HCT116 (cell line): ENCODE measurements at regions not wholly inside any gene's neighbourhood (a gene's known extent, or its start where the extent isn't known, plus 50 kb on each side); places are given as distances from the start of the nearest gene placed in this dataset.

Experiments
- ATAC-seq: fragments of 200-7000 bp; cut with Tn5 transposase; 2 replicates; pipeline ENCODE4 v1.9.1; 2020; ENCODE audit warnings: mild to moderate bottlenecking, moderate library complexity
- BruUV-seq: library from RNA; stranded (reverse); fragments of 400-500 nt; replicated peaks from 2 replicates; lab custom pipeline; 2021; lab: Mats Ljungman, UMichigan
- CTCF ChIA-PET: fragments of 300-600 bp; sonication (Branson Sonifier 250); formaldehyde crosslinking; loops from one replicate; lab custom pipeline; 2021; ENCODE audit warnings: antibody characterized with exemption; lab: Charles Lee
- POLR2A ChIA-PET: fragments of 300-600, 350-600 bp; sonication (Branson Sonifier 250); formaldehyde crosslinking; loops from one replicate; lab custom pipeline; 2021; ENCODE audit warnings: antibody characterized with exemption; lab: Charles Lee
- RAD21 ChIA-PET, 2 experiments: fragments of 300-600 bp; sonication (Branson Sonifier 250); formaldehyde crosslinking; loops; one replicate each; lab custom pipeline; 2023; ENCODE audit warnings: low total read pairs in 2 of 2; ENCODE audit not compliant: uncharacterized antibody in 2 of 2, unreplicated experiment in 2 of 2, low non-redundant PET in 1 of 2; lab: Charles Lee
- DNase-seq: peaks from one replicate; pipeline ENCODE4 v3.0.0-alpha.2; 2010; ENCODE audit warnings: low read depth, low spot score
- H2AFZ ChIP-seq: fragments of 200-600 bp; shearing (Covaris generic), sonication (generic); 2 replicates; pipeline ENCODE4 v1.6.1; 2017; ENCODE audit warnings: low read depth, mixed run types, mixed read lengths, antibody characterized with exemption, low read length; ENCODE audit not compliant: poor library complexity, severe bottlenecking
- H3K27ac ChIP-seq: 2 replicates; pipeline ENCODE4 v1.5.1; 2012; ENCODE audit warnings: low read depth, low read length
- H3K27me3 ChIP-seq: fragments of 200-600 bp; sonication (generic); 2 replicates; pipeline ENCODE4 v1.6.1; 2016; ENCODE audit warnings: mixed run types, low read length, mixed read lengths; ENCODE audit not compliant: insufficient read depth
- H3K36me3 ChIP-seq, 2 experiments: fragments of 200-500 bp in 1 of 2; fragments of 200-600 bp in 1 of 2; sonication (Bioruptor generic) in 1 of 2; sonication (generic) in 1 of 2; 2 replicates each; pipeline versions ENCODE4 v1.5.1 to v1.6.1; 2014 to 2016; ENCODE audit warnings: low read length in 2 of 2, inconsistent platforms in 1 of 2, mixed read lengths in 1 of 2, mixed run types in 1 of 2; ENCODE audit not compliant: insufficient read depth in 2 of 2, control insufficient read depth in 1 of 2
- H3K4me1 ChIP-seq, 2 experiments: fragments of 200-600 bp in 1 of 2; sonication (generic) in 1 of 2; 2 replicates each; pipeline versions ENCODE4 v1.5.1 to v1.6.1; 2012 to 2017; ENCODE audit warnings: low read length in 2 of 2, inconsistent platforms in 1 of 2, mild to moderate bottlenecking in 1 of 2, mixed read lengths in 1 of 2, mixed run types in 1 of 2, moderate library complexity in 1 of 2; ENCODE audit not compliant: insufficient read depth in 2 of 2, control insufficient read depth in 1 of 2
- H3K4me2 ChIP-seq: fragments of 200-600 bp; sonication (generic); 2 replicates; pipeline ENCODE4 v1.6.1; 2017; ENCODE audit warnings: mixed run types, low read length, mixed read lengths
- H3K4me3 ChIP-seq, 2 experiments: fragments of 200-600 bp in 1 of 2; sonication (generic) in 1 of 2; replicated peaks in 1 of 2; 2 replicates each; pipeline ENCODE4 v1.5.1; 2011 to 2016; ENCODE audit warnings: low read length in 2 of 2, control low read depth in 1 of 2, low read depth in 1 of 2, mild to moderate bottlenecking in 1 of 2, mixed read lengths in 1 of 2, mixed run types in 1 of 2
- H3K79me2 ChIP-seq: fragments of 200-600 bp; sonication (generic); 2 replicates; pipeline ENCODE4 v1.6.1; 2017; ENCODE audit warnings: mild to moderate bottlenecking, mixed run types, low read length, moderate library complexity, mixed read lengths; ENCODE audit not compliant: insufficient read depth
- H3K9ac ChIP-seq: fragments of 200-600 bp; sonication (generic); 2 replicates; pipeline ENCODE4 v1.6.1; 2016; ENCODE audit warnings: low read length, mixed read lengths
- H3K9me2 ChIP-seq: fragments of 200-600 bp; sonication (generic), shearing (Covaris generic); 2 replicates; pipeline ENCODE4 v1.6.1; 2017; ENCODE audit warnings: mixed run types, mild to moderate bottlenecking, moderate library complexity; ENCODE audit not compliant: insufficient read depth
- H3K9me3 ChIP-seq, 2 experiments: fragments of 200-500 bp in 1 of 2; fragments of 200-600 bp in 1 of 2; sonication (Bioruptor generic) in 1 of 2; sonication (generic) in 1 of 2; 2 replicates each; pipeline ENCODE4 v1.6.1; 2014 to 2017; ENCODE audit warnings: low read length in 2 of 2, mixed read lengths in 2 of 2, inconsistent platforms in 1 of 2, low read depth in 1 of 2, mild to moderate bottlenecking in 1 of 2, mixed run types in 1 of 2, moderate library complexity in 1 of 2; ENCODE audit not compliant: control insufficient read depth in 1 of 2, insufficient read depth in 1 of 2
- H4K20me1 ChIP-seq: fragments of 200-600 bp; sonication (generic), shearing (Covaris generic); 2 replicates; pipeline ENCODE4 v1.6.1; 2017; ENCODE audit warnings: mixed run types, mild to moderate bottlenecking, moderate library complexity; ENCODE audit not compliant: insufficient read depth
- CEBPB ChIP-seq: IDR thresholded peaks from 2 replicates; pipeline ENCODE4 v1.6.1; 2012; ENCODE audit warnings: low read depth
- ELF1 ChIP-seq: IDR thresholded peaks from 2 replicates; pipeline ENCODE4 v1.6.1; 2012; ENCODE audit warnings: low read depth, borderline replicate concordance
- EZH2 ChIP-seq: fragments of 200-600 bp; sonication (generic); IDR thresholded peaks from 2 replicates; pipeline ENCODE4 v1.6.1; 2017; ENCODE audit warnings: antibody characterized with exemption, mixed run types
- EZH2phosphoT487 ChIP-seq: fragments of 200-600 bp; IDR thresholded peaks from 2 replicates; pipeline ENCODE4 v1.6.1; 2018; ENCODE audit warnings: antibody characterized with exemption, borderline replicate concordance
- FOSL1 ChIP-seq: IDR thresholded peaks from 2 replicates; pipeline ENCODE4 v1.6.1; 2012; ENCODE audit warnings: low read depth
- JUND ChIP-seq: IDR thresholded peaks from 2 replicates; pipeline ENCODE4 v1.6.1; 2012
- POLR2A ChIP-seq: IDR thresholded peaks from 2 replicates; pipeline ENCODE4 v1.7.0; 2011; ENCODE audit warnings: borderline replicate concordance; ENCODE audit not compliant: insufficient read depth, insufficient read length; ENCODE audit errors: extremely low read depth
- POLR2AphosphoS5 ChIP-seq: IDR thresholded peaks from 2 replicates; pipeline ENCODE4 v1.6.1; 2011; ENCODE audit warnings: mild to moderate bottlenecking, low read depth, low read length, moderate library complexity
- RAD21 ChIP-seq: IDR thresholded peaks from 2 replicates; pipeline ENCODE4 v1.6.1; 2012; ENCODE audit warnings: low read depth, mild to moderate bottlenecking
- SIN3A ChIP-seq: IDR thresholded peaks from 2 replicates; pipeline ENCODE4 v1.6.1; 2012; ENCODE audit warnings: low read depth
- SP1 ChIP-seq: IDR thresholded peaks from 2 replicates; pipeline ENCODE4 v1.6.1; 2012; ENCODE audit warnings: low read depth
- YY1 ChIP-seq: IDR thresholded peaks from 2 replicates; pipeline ENCODE4 v1.6.1; 2011; ENCODE audit warnings: low read length, low read depth, moderate library complexity, mild to moderate bottlenecking; ENCODE audit not compliant: insufficient replicate concordance; ENCODE audit errors: extremely low read depth
- ZFX ChIP-seq: fragments of 450-650 bp; IDR thresholded peaks from 2 replicates; pipeline ENCODE4 v1.6.1; 2017
- ZNF274 ChIP-seq: fragments of 200-500 bp; sonication (Bioruptor generic); IDR thresholded peaks from 2 replicates; pipeline ENCODE4 v1.6.1; 2014; ENCODE audit warnings: mild to moderate bottlenecking, low read depth, low read length, inconsistent platforms
- intact Hi-C: fragments of 100-400 bp; cut with micrococcal nuclease; formaldehyde crosslinking; loops from 2 replicates; pipeline ENCODE4 v1.10.0; 2022
- TF ChIP-seq, protein P1 (sequence below), 3 experiments: fragments of 200-600 bp in 1 of 3; sonication (generic) in 1 of 3; IDR thresholded peaks in 2 of 3; conservative IDR thresholded peaks in 1 of 3; 2 replicates each; pipeline ENCODE4 v1.5.1; 2012 to 2017; ENCODE audit warnings: low read depth in 2 of 3, low read length in 2 of 3, antibody characterized with exemption in 1 of 3, borderline replicate concordance in 1 of 3, control low read depth in 1 of 3, mild to moderate bottlenecking in 1 of 3, mixed read lengths in 1 of 3, mixed run types in 1 of 3, moderate library complexity in 1 of 3; ENCODE audit not compliant: insufficient read depth in 1 of 3
- TF ChIP-seq, protein P2 (sequence below): IDR thresholded peaks from 2 replicates; pipeline ENCODE4 v1.6.1; 2012; ENCODE audit warnings: low read depth
- TF ChIP-seq, protein P3 (sequence below): IDR thresholded peaks from 2 replicates; pipeline ENCODE4 v1.6.1; 2012

DNA sequence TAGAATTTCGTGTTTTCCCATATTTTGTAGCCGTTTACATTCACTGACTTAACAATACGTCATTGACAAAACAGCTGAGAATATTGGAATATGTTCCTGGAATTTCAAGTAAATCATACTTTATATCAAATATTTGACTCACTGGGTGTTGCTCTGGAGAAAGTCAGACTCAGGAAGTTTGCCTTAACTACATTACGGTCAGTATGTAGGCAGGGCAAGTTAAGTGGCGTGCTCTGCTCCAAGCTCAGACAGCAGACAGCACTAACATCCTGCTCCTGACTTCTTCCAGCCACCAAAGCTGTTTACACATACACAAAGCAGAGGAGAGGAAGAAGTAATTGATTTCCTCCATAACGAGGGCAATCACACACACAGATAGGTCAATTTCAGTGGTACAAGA lies 414.6 kb downstream of the LRRIQ3 start:
- no peaks in the 10 kb centered on the region for H3K27me3 ChIP-seq
- RAD21 ChIA-PET: no interaction called here
- DNase-seq (no peak), ATAC-seq (no peak)
- intact Hi-C loops: no loop called here
- no peak overlapping the region for H3K9ac ChIP-seq
- no peak overlapping the region for H3K4me3 ChIP-seq
- no peaks in the 10 kb centered on the region for H3K9me2 ChIP-seq
- POLR2A ChIA-PET: no interaction called here
- no peaks in the 10 kb centered on the region for H3K36me3 ChIP-seq
- TF ChIP-seq SP1 (no peak), ZNF274 (no peak), RAD21 (no peak), POLR2A (no peak), FOSL1 (no peak), EZH2 (no peak), CEBPB (no peak), POLR2AphosphoS5 (no peak)
- H3K79me2 ChIP-seq: no peaks in the 10 kb centered on the region
- no peaks in the 10 kb centered on the region for H3K4me1 ChIP-seq
- no peak overlapping the region for H3K4me2 ChIP-seq
- BruUV-seq: no TSS peak
- H3K9me3 ChIP-seq: peaks cover 0 to 12% of the 10 kb centered on the region in 2 experiments; a peak in 3 of 4 replicates
- H4K20me1 ChIP-seq: no peaks in the 10 kb centered on the region
- no peak overlapping the region for H2AFZ ChIP-seq
- no peak overlapping the region for H3K27ac ChIP-seq
- CTCF ChIA-PET: no interaction called here

DNA sequence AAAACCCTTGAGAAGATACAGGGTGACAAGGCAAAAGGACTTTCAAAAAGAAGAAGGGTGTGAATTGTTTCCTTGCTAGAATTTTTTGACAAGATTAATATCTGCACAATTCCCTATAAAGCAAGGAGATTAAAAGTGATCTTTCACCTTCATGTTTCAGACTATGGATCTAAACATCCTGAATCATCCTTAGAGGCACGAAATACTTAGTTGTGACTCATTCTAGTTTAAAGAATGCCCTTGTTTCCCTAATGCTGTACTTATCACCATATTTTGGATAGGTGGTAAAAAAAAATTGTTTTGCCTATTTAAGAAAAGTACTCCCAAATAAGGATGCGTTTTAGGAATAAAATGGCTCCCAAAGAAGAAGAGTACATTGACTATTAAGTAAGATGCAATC lies 415.1 kb downstream of the LRRIQ3 start:
- H3K27ac ChIP-seq: no peak overlapping the region
- H3K9me2 ChIP-seq: no peaks in the 10 kb centered on the region
- BruUV-seq: no TSS peak
- TF ChIP-seq, protein P1, sequence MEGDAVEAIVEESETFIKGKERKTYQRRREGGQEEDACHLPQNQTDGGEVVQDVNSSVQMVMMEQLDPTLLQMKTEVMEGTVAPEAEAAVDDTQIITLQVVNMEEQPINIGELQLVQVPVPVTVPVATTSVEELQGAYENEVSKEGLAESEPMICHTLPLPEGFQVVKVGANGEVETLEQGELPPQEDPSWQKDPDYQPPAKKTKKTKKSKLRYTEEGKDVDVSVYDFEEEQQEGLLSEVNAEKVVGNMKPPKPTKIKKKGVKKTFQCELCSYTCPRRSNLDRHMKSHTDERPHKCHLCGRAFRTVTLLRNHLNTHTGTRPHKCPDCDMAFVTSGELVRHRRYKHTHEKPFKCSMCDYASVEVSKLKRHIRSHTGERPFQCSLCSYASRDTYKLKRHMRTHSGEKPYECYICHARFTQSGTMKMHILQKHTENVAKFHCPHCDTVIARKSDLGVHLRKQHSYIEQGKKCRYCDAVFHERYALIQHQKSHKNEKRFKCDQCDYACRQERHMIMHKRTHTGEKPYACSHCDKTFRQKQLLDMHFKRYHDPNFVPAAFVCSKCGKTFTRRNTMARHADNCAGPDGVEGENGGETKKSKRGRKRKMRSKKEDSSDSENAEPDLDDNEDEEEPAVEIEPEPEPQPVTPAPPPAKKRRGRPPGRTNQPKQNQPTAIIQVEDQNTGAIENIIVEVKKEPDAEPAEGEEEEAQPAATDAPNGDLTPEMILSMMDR (IDR thresholded peaks at IDR 0.05 in 2 of 3, conservative IDR thresholded peaks at IDR 0.05 in 1 of 3; ENCODE audit: borderline replicate concordance in 1 of 3, insufficient read depth in 1 of 3, low read depth in 2 of 3, low read length in 2 of 3): no peak
- no peak for TF ChIP-seq JUND
- TF ChIP-seq, protein P2, sequence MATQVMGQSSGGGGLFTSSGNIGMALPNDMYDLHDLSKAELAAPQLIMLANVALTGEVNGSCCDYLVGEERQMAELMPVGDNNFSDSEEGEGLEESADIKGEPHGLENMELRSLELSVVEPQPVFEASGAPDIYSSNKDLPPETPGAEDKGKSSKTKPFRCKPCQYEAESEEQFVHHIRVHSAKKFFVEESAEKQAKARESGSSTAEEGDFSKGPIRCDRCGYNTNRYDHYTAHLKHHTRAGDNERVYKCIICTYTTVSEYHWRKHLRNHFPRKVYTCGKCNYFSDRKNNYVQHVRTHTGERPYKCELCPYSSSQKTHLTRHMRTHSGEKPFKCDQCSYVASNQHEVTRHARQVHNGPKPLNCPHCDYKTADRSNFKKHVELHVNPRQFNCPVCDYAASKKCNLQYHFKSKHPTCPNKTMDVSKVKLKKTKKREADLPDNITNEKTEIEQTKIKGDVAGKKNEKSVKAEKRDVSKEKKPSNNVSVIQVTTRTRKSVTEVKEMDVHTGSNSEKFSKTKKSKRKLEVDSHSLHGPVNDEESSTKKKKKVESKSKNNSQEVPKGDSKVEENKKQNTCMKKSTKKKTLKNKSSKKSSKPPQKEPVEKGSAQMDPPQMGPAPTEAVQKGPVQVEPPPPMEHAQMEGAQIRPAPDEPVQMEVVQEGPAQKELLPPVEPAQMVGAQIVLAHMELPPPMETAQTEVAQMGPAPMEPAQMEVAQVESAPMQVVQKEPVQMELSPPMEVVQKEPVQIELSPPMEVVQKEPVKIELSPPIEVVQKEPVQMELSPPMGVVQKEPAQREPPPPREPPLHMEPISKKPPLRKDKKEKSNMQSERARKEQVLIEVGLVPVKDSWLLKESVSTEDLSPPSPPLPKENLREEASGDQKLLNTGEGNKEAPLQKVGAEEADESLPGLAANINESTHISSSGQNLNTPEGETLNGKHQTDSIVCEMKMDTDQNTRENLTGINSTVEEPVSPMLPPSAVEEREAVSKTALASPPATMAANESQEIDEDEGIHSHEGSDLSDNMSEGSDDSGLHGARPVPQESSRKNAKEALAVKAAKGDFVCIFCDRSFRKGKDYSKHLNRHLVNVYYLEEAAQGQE: no peak
- no peak for TF ChIP-seq EZH2phosphoT487
- no peak for TF ChIP-seq SIN3A
- no peak for TF ChIP-seq YY1
- no peak for TF ChIP-seq ELF1
- TF ChIP-seq, protein P3, sequence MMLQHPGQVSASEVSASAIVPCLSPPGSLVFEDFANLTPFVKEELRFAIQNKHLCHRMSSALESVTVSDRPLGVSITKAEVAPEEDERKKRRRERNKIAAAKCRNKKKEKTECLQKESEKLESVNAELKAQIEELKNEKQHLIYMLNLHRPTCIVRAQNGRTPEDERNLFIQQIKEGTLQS: no peak
- no peak for TF ChIP-seq ZFX

More for the DNA sequence above, 415.1 kb downstream of the LRRIQ3 start:
- Histone ChIP-seq H3K79me2 (no peaks in the 10 kb centered on the region), H3K4me3 (no peak overlapping the region), H3K36me3 (no peaks in the 10 kb centered on the region), H2AFZ (no peak overlapping the region), H3K4me1 (no peaks in the 10 kb centered on the region), H3K27me3 (no peaks in the 10 kb centered on the region), H3K9ac (no peak overlapping the region), H3K4me2 (no peak overlapping the region), H3K9me3 (peaks cover 0 to 12% of the 10 kb centered on the region in 2 experiments; a peak in 3 of 4 replicates), H4K20me1 (no peaks in the 10 kb centered on the region)
- ATAC-seq (no peak), DNase-seq (no peak)
- CTCF ChIA-PET: no interaction called here
- RAD21 ChIA-PET: no interaction called here
- intact Hi-C loops: no loop called here
- POLR2A ChIA-PET: no interaction called here
